CD14-positive monocyte (primary cell): ENCODE measurements at regions not wholly inside any gene's neighbourhood (a gene's known extent, or its start where the extent isn't known, plus 50 kb on each side); places are given as distances from the start of the nearest gene placed in this dataset.

ENCODE experiments used
- DNase-seq, 3 donors: peaks; one replicate each; pipeline ENCODE4 v3.0.0-alpha.2; 2011 to 2022
- H2AFZ ChIP-seq: 2 replicates; pipeline ENCODE4 v1.6.0; 2012; ENCODE audit warnings: mild to moderate bottlenecking, low read depth, low read length, inconsistent platforms; ENCODE audit not compliant: insufficient read depth, poor library complexity, severe bottlenecking
- H3K27ac ChIP-seq, 2 donors: 1 replicate in 1 of 2; 2 replicates in 1 of 2; pipeline ENCODE4 v1.5.1; 2012 to 2013; ENCODE audit warnings: low read length in 2 of 2, control low read depth in 1 of 2, inconsistent platforms in 1 of 2, low read depth in 1 of 2, mild to moderate bottlenecking in 1 of 2
- H3K27me3 ChIP-seq, 2 donors: one replicate each; pipeline versions ENCODE4 v1.6.0 to v1.6.1; 2011 to 2013; ENCODE audit warnings: low read length in 2 of 2; ENCODE audit not compliant: control insufficient read depth in 2 of 2, insufficient read depth in 2 of 2
- H3K36me3 ChIP-seq, 2 donors: replicated peaks in 1 of 2; 1 replicate in 1 of 2; 2 replicates in 1 of 2; pipeline versions ENCODE4 v1.5.1 to v1.6.1; 2012 to 2013; ENCODE audit warnings: low read length in 2 of 2, control low read depth in 1 of 2, inconsistent platforms in 1 of 2, mild to moderate bottlenecking in 1 of 2; ENCODE audit not compliant: insufficient read depth in 2 of 2, control insufficient read depth in 1 of 2
- H3K4me1 ChIP-seq, 2 donors: 1 replicate in 1 of 2; 2 replicates in 1 of 2; pipeline versions ENCODE4 v1.5.1 to v1.6.1; 2012 to 2013; ENCODE audit warnings: low read length in 2 of 2, control low read depth in 1 of 2, inconsistent platforms in 1 of 2, mild to moderate bottlenecking in 1 of 2, moderate library complexity in 1 of 2; ENCODE audit not compliant: insufficient read depth in 2 of 2, control insufficient read depth in 1 of 2
- H3K4me2 ChIP-seq: replicated peaks from 2 replicates; pipeline ENCODE3; 2012; ENCODE audit warnings: low read length, moderate library complexity, mild to moderate bottlenecking; ENCODE audit not compliant: poor library complexity, severe bottlenecking; ENCODE audit errors: extremely low read depth
- H3K4me3 ChIP-seq, 3 experiments: fragments of 200-600 bp in 1 of 3; sonication (generic) in 1 of 3; replicated peaks in 1 of 3; 1 replicate in 2 of 3; 2 replicates in 1 of 3; pipeline ENCODE4 v1.5.1; 2011 to 2013; ENCODE audit warnings: low read length in 3 of 3, mild to moderate bottlenecking in 3 of 3, control low read depth in 2 of 3, low read depth in 2 of 3, inconsistent platforms in 1 of 3, moderate library complexity in 1 of 3
- H3K79me2 ChIP-seq: 2 replicates; pipeline ENCODE4 v1.6.0; 2012; ENCODE audit warnings: mild to moderate bottlenecking, control low read depth, inconsistent platforms, low read length, moderate library complexity; ENCODE audit not compliant: insufficient read depth
- H3K9ac ChIP-seq: 2 replicates; pipeline ENCODE4 v1.6.0; 2017; ENCODE audit warnings: low read length, mild to moderate bottlenecking; ENCODE audit not compliant: insufficient read depth, poor library complexity, severe bottlenecking
- H3K9me3 ChIP-seq, 2 donors: replicated peaks in 1 of 2; 1 replicate in 1 of 2; 2 replicates in 1 of 2; pipeline versions ENCODE4 v1.5.1 to v1.6.1; 2012 to 2013; ENCODE audit warnings: low read length in 2 of 2, control low read depth in 1 of 2; ENCODE audit not compliant: control insufficient read depth in 1 of 2, insufficient read depth in 1 of 2
- H4K20me1 ChIP-seq: 2 replicates; pipeline ENCODE4 v1.6.0; 2012; ENCODE audit warnings: mild to moderate bottlenecking, low read length, control low read depth, moderate library complexity; ENCODE audit not compliant: insufficient read depth
- H3K27ac Mint-ChIP-seq, 7 donors: one replicate each; pipeline ENCODE4 v1.8.0; 2020; ENCODE audit warnings: mild to moderate bottlenecking in 7 of 7, mixed read lengths in 7 of 7, moderate library complexity in 6 of 7, inconsistent platforms in 2 of 7
- H3K27me3 Mint-ChIP-seq, 3 donors: one replicate each; pipeline ENCODE4 v1.8.0; 2021 to 2022; ENCODE audit warnings: low read depth in 3 of 3, mild to moderate bottlenecking in 3 of 3, mixed read lengths in 3 of 3, moderate library complexity in 3 of 3, inconsistent platforms in 1 of 3
- H3K36me3 Mint-ChIP-seq, 2 donors: one replicate each; pipeline ENCODE4 v1.8.0; 2020; ENCODE audit warnings: mixed read lengths in 2 of 2, inconsistent platforms in 1 of 2, mild to moderate bottlenecking in 1 of 2
- H3K4me1 Mint-ChIP-seq: one replicate; pipeline ENCODE4 v1.8.0; 2020; ENCODE audit warnings: mild to moderate bottlenecking, mixed read lengths
- H3K4me3 Mint-ChIP-seq, 2 donors: one replicate each; pipeline ENCODE4 v1.8.0; 2020; ENCODE audit warnings: mild to moderate bottlenecking in 2 of 2, mixed read lengths in 2 of 2, moderate library complexity in 1 of 2
- H3K9me3 Mint-ChIP-seq, 7 donors: one replicate each; pipeline ENCODE4 v1.8.0; 2020 to 2022; ENCODE audit warnings: mixed read lengths in 7 of 7, mild to moderate bottlenecking in 6 of 7, moderate library complexity in 6 of 7, inconsistent platforms in 2 of 7
- WGBS: methylation state at CpG from one replicate; pipeline ENCODE4 v1.1.5; 2013; ENCODE audit warnings: missing lambda C conversion rate; ENCODE audit not compliant: insufficient coverage; 5-methylcytosine and 5-hydroxymethylcytosine counted together
- intact Hi-C, 2 donors: fragments of 100-400 bp; cut with micrococcal nuclease; formaldehyde crosslinking; loops; one replicate each; pipeline versions ENCODE4 v1.15.0 to v1.15.1; 2023
- TF ChIP-seq, protein P1 (sequence below): fragments of 200-600 bp; IDR thresholded peaks from one replicate; pipeline ENCODE4 v1.8.0; 2022; ENCODE audit warnings: antibody characterized with exemption, mild to moderate bottlenecking

DNA sequence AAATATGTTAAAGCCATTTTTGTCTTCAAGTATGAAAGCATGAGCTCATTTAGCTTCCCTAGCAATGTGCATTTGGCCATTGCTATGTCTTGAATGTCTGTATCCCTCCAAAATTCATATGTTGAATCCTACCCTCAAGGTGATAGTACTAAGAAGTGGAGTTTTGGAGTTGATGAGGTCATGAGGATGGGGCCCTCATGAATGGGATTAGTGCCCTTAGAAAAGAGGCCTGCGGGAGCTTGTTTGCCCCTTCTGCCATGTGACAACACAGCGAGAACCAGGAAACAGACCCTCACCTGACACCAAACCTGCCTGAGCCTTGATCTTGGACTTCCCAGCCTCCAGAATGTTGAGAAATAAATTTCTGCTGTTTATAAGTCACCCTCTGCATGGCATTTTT is 61.3 kb upstream of the UCN3 start:
- no peaks in the 10 kb centered on the region for H3K27me3 Mint-ChIP-seq
- no peak overlapping the region for H3K9ac ChIP-seq
- no peak overlapping the region for H3K27ac Mint-ChIP-seq

DNA sequence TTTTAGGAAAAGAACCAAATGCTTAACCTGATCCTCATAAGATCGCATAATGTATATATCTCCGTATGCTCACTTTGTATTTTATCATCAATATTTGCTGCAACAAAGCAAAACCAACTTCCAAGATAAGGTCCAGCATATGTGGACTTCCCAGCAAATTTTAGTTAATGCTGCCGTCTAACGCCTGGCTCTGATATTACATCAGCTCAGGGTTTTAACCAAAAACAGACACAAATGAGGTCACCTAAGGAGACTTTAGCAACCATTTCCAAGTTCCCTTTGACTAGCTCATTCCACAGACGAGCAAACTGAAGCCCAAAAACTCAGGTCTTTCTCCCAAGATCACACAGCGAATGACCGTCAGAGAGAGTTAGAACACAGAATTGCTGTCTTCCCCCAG is 59.4 kb upstream of the UCN3 start:
- no peaks in the 10 kb centered on the region for H3K36me3 ChIP-seq
- Mint-ChIP-seq H3K9me3 (peaks cover 14 to 21% (median 15%) of the 10 kb centered on the region in 7 donors), H3K36me3 (no peaks in the 10 kb centered on the region), H3K4me1 (no peaks in the 10 kb centered on the region), H3K27me3 (no peaks in the 10 kb centered on the region), H3K27ac (no peak overlapping the region), H3K4me3 (no peak overlapping the region)
- intact Hi-C loops = no loop called here
- H2AFZ ChIP-seq = no peak overlapping the region
- no peak for DNase-seq
- H3K27ac ChIP-seq = no peak overlapping the region
- no peak overlapping the region for H3K4me3 ChIP-seq
- H3K79me2 ChIP-seq = no peaks in the 10 kb centered on the region
- H4K20me1 ChIP-seq = no peaks in the 10 kb centered on the region
- peaks cover 9 to 17% of the 10 kb centered on the region in 2 donors for H3K9me3 ChIP-seq
- no peak overlapping the region for H3K9ac ChIP-seq
- TF ChIP-seq, protein P1, sequence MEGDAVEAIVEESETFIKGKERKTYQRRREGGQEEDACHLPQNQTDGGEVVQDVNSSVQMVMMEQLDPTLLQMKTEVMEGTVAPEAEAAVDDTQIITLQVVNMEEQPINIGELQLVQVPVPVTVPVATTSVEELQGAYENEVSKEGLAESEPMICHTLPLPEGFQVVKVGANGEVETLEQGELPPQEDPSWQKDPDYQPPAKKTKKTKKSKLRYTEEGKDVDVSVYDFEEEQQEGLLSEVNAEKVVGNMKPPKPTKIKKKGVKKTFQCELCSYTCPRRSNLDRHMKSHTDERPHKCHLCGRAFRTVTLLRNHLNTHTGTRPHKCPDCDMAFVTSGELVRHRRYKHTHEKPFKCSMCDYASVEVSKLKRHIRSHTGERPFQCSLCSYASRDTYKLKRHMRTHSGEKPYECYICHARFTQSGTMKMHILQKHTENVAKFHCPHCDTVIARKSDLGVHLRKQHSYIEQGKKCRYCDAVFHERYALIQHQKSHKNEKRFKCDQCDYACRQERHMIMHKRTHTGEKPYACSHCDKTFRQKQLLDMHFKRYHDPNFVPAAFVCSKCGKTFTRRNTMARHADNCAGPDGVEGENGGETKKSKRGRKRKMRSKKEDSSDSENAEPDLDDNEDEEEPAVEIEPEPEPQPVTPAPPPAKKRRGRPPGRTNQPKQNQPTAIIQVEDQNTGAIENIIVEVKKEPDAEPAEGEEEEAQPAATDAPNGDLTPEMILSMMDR = no peak
- WGBS = 95% methylated on average over 7 of the region's 7 CpGs
- no peak overlapping the region for H3K4me2 ChIP-seq
- no peaks in the 10 kb centered on the region for H3K27me3 ChIP-seq
- no peaks in the 10 kb centered on the region for H3K4me1 ChIP-seq

More for the DNA sequence above, 61.3 kb upstream of the UCN3 start:
- no peaks in the 10 kb centered on the region for H3K79me2 ChIP-seq
- Mint-ChIP-seq H3K9me3 (peaks cover 14 to 21% (median 15%) of the 10 kb centered on the region in 7 donors), H3K4me3 (no peak overlapping the region), H3K4me1 (peaks cover 5% of the 10 kb centered on the region), H3K36me3 (no peaks in the 10 kb centered on the region)
- no peaks in the 10 kb centered on the region for H3K36me3 ChIP-seq
- H3K4me2 ChIP-seq = no peak overlapping the region
- H3K9me3 ChIP-seq = peaks cover 9 to 17% of the 10 kb centered on the region in 2 donors
- TF ChIP-seq, protein P1 = no peak
- H3K4me1 ChIP-seq = peaks cover 0 to 1% of the 10 kb centered on the region in 2 donors
- no peak overlapping the region for H3K27ac ChIP-seq
- intact Hi-C loops = no loop called here
- no peak overlapping the region for H3K4me3 ChIP-seq
- DNase-seq = no peak
- H4K20me1 ChIP-seq = no peaks in the 10 kb centered on the region
- 100% methylated on average over 1 of the region's 2 CpGs for WGBS
- H2AFZ ChIP-seq = no peak overlapping the region
- H3K27me3 ChIP-seq = no peaks in the 10 kb centered on the region
